GM21576 (cell line): ENCODE measurements at regions not wholly inside any gene's neighbourhood (a gene's known extent, or its start where the extent isn't known, plus 50 kb on each side); places are given as distances from the start of the nearest gene placed in this dataset.

ENCODE experiments used
- ATAC-seq: cut with Tn5 transposase; IDR thresholded peaks from one replicate; pipeline ENCODE4 v1.9.1; 2021; ENCODE audit warnings: mild to moderate bottlenecking, moderate library complexity; ENCODE audit not compliant: unreplicated experiment

DNA sequence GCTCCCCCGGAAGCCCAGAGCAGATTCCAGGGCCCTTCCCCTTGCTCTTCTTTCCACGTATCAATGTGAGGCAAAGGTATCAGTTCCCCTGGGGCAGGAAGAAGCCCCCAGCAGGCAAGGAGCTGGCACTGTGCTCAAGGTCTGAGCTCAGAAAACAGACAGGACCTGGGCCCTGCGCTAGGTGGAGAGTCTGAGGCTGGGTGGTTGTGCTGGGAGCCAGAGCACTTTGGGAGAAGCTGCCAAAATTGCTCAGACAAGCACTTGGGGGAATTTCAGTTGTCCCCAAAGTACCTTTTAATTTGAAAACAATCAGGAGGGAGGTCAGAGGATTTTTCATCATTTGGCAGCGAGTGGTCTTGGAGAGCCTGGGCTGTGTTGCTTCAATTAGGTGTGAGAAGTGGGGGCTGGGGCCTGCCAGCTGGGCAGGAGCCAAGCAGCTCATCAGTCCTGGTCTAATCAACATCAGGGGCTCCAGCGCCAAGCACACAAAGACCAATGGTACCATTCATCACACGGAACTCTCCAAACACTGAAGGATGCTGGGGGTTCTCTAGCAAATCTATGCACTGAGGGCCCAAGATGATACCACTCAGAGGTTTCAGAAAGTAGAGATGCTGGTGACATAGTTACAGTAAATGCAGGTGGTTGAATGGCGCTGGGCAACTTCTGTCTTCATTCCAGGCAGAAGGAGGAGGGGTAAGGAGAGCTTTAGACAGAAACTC is 176.5 kb downstream of the SNX18 start:
- no peak for ATAC-seq

DNA sequence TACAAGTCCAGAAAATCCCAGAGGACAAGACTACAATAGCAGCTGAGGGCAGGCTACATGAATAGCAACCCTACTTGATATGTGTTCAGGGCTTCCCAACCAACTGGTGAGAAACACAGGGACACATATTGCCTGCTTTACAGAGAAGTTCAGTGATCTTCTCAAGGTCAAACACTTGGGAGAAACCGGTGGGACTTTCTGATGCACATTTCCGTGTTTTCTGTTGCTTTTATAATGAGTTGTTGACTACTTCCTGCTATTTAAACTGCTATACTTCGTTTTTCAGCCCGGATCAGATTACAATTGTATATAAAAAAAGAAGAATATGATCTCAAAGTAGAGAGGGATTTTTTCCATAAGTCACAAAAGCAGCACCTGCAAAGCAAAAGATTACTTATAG is 175.1 kb downstream of the SNX18 start:
- ATAC-seq = no peak

- no peak for ATAC-seq
These were observed 174.1 kb downstream of the SNX18 start for GRCh38 chr5:54691656-54692055.

GRCh38 chr5:54689411-54690251 is 172.1 kb downstream of the SNX18 start:
- ATAC-seq = no peak

DNA sequence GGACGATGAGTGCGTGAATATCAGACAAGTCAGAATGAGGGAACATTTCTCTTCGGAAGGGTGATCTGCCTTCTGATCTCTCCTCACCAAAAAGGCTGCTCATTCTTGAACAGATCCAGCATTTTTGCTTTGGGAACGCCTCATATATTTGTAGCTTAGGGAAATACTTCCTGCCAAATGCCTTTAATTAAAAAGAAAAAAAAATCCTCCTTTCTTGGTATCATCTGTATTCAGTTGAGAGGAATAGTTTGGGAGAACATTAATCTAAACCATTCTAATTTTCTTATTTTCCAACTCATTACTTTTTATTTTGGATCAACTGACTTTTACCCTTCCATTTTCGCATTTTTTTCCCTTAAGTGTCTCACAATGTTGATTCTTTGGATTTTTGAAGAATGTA is 163.4 kb downstream of the SNX18 start:
- ATAC-seq = no peak

DNA sequence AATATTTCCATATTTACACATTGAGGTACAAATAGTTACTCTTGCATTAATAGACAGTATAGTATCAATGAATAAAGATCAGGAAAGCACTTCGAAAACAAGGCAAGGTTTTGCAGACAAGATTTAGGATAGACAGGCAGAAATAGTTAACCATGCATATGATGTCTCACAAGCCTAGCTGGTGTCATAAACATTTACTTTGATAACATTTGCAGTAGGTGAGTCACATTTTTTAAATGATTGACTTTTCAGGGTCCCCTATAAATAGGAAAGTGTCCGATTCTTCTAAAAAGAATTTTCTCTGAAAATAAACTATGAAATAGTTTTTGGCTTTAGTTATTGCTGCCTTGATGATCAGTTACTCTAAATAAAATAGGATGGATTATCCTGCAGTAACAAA is 162.1 kb downstream of the SNX18 start:
- ATAC-seq = no peak

DNA sequence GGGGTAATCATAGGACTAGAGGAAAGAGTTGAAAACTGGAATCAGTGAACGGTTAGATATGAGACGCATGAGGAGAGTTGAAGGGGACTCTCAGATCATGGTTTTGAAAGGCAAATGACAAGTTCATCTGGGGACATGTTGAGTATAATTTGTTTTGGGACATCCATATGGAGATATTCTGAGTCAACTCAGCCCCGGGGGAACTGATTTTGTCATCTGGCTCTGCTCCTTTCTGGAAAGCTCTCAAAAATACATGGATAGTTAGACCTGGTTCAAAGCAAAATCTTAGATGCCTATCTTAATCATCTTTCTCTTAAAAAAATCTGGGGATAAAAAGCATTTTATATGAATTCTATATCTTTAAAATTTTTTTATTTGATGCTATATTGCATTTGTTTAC is 161.2 kb downstream of the SNX18 start:
- no peak for ATAC-seq

GRCh38 chr5:54676481-54677340 is 159.2 kb downstream of the SNX18 start:
- ATAC-seq = no peak

DNA sequence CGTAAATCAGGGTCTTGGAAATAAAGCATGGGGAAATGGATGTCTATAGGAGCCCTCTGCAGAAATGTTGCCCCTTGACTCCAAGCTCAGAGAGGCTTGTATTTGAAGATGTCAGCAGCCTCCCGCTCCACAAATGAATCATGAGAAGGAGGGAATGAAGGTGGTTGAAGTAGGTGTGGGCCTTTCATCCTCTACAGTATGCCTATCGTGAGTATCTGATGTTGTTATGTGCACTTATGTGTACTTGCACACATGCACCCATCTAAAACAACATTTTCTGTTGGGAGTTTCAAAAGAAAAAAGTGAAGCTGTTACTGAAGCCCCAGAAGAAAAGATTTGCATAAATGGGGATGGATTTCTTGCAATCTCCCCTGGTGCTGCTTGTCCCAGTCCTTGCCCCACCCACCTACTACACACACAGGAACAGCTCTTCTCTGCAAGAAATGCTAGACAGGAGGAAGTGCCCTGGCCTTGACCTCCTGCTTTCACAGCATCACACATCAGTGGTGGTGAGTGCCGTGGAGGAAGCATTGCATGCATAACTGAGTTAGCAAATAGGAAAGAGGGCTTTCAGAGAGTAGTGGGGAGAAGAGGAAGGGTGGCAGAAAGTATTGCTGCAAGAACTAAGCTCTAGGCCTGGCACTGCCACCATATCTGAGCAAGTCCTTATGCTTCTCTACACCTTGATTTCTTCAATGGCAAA is 156.1 kb downstream of the SNX18 start:
- peak; percentile 75 for ATAC-seq

GRCh38 chr5:54672871-54673270 is 155.3 kb downstream of the SNX18 start:
- no peak for ATAC-seq

DNA sequence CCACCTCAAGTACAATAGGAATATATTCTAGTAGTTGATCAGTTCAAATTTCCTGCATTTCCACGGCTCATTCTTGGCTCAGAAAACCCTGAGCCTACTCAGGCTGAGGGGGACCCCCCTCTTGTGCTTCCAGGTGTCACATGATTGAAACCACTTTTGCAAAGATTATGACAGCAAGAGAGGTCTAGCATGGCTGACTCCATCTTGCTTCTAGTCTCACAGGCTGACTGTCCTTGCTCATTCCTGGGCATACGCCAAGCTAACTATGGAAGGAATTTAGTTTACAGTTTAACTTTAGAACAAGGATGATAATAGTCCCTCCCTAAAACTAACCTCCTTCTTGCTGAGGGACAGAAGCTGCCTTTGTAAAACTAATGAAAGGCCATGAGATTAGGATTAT is 154.1 kb downstream of the SNX18 start:
- no peak for ATAC-seq

DNA sequence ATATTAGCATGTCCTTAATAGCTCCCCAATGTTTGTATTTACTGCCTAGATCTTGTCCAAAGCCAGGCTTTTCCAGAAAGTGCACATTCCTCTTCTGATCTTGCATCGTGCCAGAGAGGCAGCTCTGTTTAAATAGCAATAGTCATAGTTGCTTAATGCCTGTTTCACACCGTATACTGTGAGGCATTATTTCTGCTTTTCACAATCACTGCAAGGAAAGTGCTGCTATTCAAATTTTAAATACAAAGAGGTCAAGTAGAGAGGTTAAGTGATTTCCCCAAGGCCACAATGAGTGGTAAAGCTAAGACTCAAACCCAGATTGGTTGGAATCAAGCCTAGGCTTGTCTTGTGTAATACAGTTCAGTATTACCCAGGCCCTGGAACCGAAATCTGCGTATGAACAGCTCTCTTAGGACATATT is 153.6 kb downstream of the SNX18 start:
- ATAC-seq = no peak

DNA sequence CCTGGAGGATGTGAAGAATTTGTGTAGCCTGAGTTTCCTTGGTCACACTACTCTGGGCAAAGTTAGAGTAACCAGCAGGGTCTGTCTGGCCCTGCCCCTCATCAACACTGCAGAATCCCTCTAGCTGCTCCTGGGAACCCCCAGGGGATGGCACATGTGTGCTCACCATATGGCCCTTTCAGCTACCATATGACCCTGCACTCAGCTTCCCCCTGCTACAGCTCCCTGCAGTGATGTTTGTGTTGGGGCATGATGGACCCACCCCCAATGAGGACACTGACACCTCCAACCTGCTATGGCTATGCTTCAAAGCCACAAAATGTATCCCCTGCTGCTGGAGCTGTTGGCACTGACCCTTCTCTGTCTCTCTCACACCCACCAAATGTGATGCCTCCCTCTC is 152.7 kb downstream of the SNX18 start:
- ATAC-seq = no peak

- no peak for ATAC-seq
These were observed 152.3 kb downstream of the SNX18 start for GRCh38 chr5:54669845-54670244.

GRCh38 chr5:54669285-54669684 is 151.7 kb downstream of the SNX18 start:
- ATAC-seq = no peak

- ATAC-seq = no peak
These were observed 150.5 kb downstream of the SNX18 start for GRCh38 chr5:54668096-54668495.

- no peak for ATAC-seq
These were observed 149.6 kb downstream of the SNX18 start for GRCh38 chr5:54667136-54667535.

- no peak for ATAC-seq
These were observed 146.3 kb downstream of the SNX18 start for GRCh38 chr5:54663866-54664265.

GRCh38 chr5:54661111-54661510 is 143.6 kb downstream of the SNX18 start:
- ATAC-seq = no peak

GRCh38 chr5:54659700-54660131 is 142.2 kb downstream of the SNX18 start:
- no peak for ATAC-seq

DNA sequence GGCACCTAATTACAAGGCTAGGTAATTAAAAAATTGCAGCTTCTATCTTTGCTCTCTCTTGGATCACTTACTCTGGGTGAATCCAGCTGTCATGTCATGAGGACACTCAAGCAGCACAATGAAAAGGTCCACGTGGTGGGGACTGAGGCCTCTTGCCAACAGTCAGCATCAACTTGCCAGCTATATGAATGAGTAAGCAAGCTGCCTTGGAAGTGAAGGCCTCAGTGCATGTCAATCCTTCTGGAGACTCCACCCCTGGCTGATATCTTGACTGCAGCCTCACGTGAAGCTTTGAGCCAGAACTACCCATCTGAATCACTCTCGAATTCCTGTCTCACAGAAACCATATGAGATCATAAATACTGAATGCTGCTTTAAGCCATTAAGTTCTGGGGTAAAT is 140.5 kb downstream of the SNX18 start:
- no peak for ATAC-seq
